ENCODE measurements at regions not wholly inside any gene's neighbourhood (a gene's known extent, or its start where the extent isn't known, plus 50 kb on each side); places are given as distances from the start of the nearest gene placed in this dataset.
"Not testable (repeated sequence)": the region's sequence is repeated elsewhere in the genome, so short reads cannot be mapped to it uniquely, and the experiment has no call there.

GRCh38 chr7:96792115-96792514 lies 82.5 kb upstream of the SEM1 start:
- H2BK120ac ChIP-seq (ENCODE audit: low read depth, low read length) = no peak overlapping the region
- no peak overlapping the region for H2BK5ac ChIP-seq (ENCODE audit: low read length)
- H3K27me3 ChIP-seq (ENCODE audit: insufficient read depth, low read length, poor library complexity) = no peaks in the 10 kb centered on the region
- WGBS (ENCODE audit: extremely low coverage, insufficient coverage, low lambda C conversion rate) = no CpG with 5 or more reads among the region's 2 CpGs
- no peak overlapping the region for H3K23ac ChIP-seq (ENCODE audit: low read length)
- H2BK15ac ChIP-seq (replicated peaks; ENCODE audit: low read depth) = no peak overlapping the region
- H2AK5ac ChIP-seq (ENCODE audit: low read length) = no peak overlapping the region
- no peak for DNase-seq
- H4K8ac ChIP-seq (ENCODE audit: low read depth, low read length) = no peak overlapping the region
- H3K9ac ChIP-seq (ENCODE audit: low read length) = no peak overlapping the region
- H3K79me1 ChIP-seq (ENCODE audit: low read length) = no peaks in the 10 kb centered on the region
- H3K79me2 ChIP-seq (ENCODE audit: control insufficient read depth, insufficient read depth, low read length) = no peaks in the 10 kb centered on the region
- no peak overlapping the region for H3K4ac ChIP-seq (ENCODE audit: low read depth, low read length)
- no peak overlapping the region for H4K5ac ChIP-seq (ENCODE audit: low read length)
- no peaks in the 10 kb centered on the region for H3K4me1 ChIP-seq (ENCODE audit: control insufficient read depth, low read depth, low read length)
- H3K36me3 ChIP-seq (ENCODE audit: control insufficient read depth, insufficient read depth, low read length) = no peaks in the 10 kb centered on the region
- no peak overlapping the region for H3K56ac ChIP-seq (ENCODE audit: low read length)
- no peak overlapping the region for H3K4me2 ChIP-seq (ENCODE audit: low read length)
- H3K4me3 ChIP-seq (ENCODE audit: low read length) = no peak overlapping the region
- H3K27ac ChIP-seq (ENCODE audit: low read depth, low read length) = no peak overlapping the region
- H3K18ac ChIP-seq (ENCODE audit: low read length) = no peak overlapping the region

DNA sequence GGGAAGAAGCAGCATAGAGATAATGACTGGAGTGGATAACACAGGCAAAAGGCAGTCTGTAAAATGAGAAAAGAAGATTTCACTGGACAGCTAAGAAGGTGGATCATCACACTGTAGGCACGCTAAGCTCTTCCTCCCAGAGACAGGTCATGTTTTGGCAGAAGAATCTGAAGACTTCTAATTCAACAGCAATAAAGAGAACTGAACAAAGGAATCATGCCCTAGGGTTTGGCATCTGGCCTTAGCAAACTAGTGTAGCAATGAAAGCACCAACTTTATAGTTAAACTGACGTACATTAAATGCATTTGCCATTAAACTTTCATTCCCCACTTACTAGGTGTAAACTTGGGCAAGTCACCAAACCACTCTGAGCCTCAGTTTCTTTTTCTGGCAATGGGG lies 84.4 kb upstream of the SEM1 start:
- Histone ChIP-seq H3K18ac (ENCODE audit: low read length) (no peak overlapping the region), H3K27me3 (ENCODE audit: insufficient read depth, low read length, poor library complexity) (no peaks in the 10 kb centered on the region), H3K9ac (ENCODE audit: low read length) (no peak overlapping the region), H2BK120ac (ENCODE audit: low read depth, low read length) (no peak overlapping the region), H2AK5ac (ENCODE audit: low read length) (no peak overlapping the region), H4K8ac (ENCODE audit: low read depth, low read length) (no peak overlapping the region), H3K27ac (ENCODE audit: low read depth, low read length) (no peak overlapping the region), H3K79me1 (ENCODE audit: low read length) (no peaks in the 10 kb centered on the region), H3K4me1 (ENCODE audit: control insufficient read depth, low read depth, low read length) (no peaks in the 10 kb centered on the region), H2BK15ac (replicated peaks; ENCODE audit: low read depth) (no peak overlapping the region), H3K56ac (ENCODE audit: low read length) (no peak overlapping the region), H3K23ac (ENCODE audit: low read length) (no peak overlapping the region), H4K5ac (ENCODE audit: low read length) (no peak overlapping the region), H2BK5ac (ENCODE audit: low read length) (no peak overlapping the region), H3K79me2 (ENCODE audit: control insufficient read depth, insufficient read depth, low read length) (no peaks in the 10 kb centered on the region), H3K4ac (ENCODE audit: low read depth, low read length) (no peak overlapping the region), H3K4me3 (ENCODE audit: low read length) (no peak overlapping the region), H3K36me3 (ENCODE audit: control insufficient read depth, insufficient read depth, low read length) (no peaks in the 10 kb centered on the region), H3K4me2 (ENCODE audit: low read length) (no peak overlapping the region)
- DNase-seq = no peak
- no CpG with 5 or more reads among the region's 2 CpGs for WGBS (ENCODE audit: extremely low coverage, insufficient coverage, low lambda C conversion rate)

DNA sequence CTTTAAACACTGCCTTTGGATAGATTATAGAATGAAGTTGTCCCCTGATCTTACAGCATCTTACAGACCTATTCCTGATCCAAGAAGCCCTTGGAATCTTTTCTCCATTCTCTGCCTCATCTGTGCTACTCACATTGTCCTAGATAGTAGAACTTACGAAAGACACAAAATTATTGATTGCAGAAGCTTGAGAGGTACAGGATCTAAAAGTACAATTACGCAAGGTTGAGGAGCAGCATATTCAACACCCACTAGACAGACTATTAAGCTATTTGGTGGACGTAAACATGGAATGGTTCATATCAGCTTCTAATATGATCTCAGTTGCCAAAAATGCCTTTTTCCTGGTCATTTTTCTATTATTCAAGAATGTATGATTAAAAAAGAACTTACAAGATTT lies 90.5 kb upstream of the SEM1 start:
- H3K23ac ChIP-seq (ENCODE audit: low read length) = no peak overlapping the region
- H2BK5ac ChIP-seq (ENCODE audit: low read length) = no peak overlapping the region
- H3K4me3 ChIP-seq (ENCODE audit: low read length) = no peak overlapping the region
- no peak overlapping the region for H3K18ac ChIP-seq (ENCODE audit: low read length)
- H3K4ac ChIP-seq (ENCODE audit: low read depth, low read length) = no peak overlapping the region
- no peak overlapping the region for H3K4me2 ChIP-seq (ENCODE audit: low read length)
- H3K27ac ChIP-seq (ENCODE audit: low read depth, low read length) = no peak overlapping the region
- WGBS (ENCODE audit: extremely low coverage, insufficient coverage, low lambda C conversion rate) = no CpG with 5 or more reads among the region's 3 CpGs
- H4K5ac ChIP-seq (ENCODE audit: low read length) = no peak overlapping the region
- no peak overlapping the region for H3K9ac ChIP-seq (ENCODE audit: low read length)
- no peak overlapping the region for H4K8ac ChIP-seq (ENCODE audit: low read depth, low read length)
- no peak overlapping the region for H3K56ac ChIP-seq (ENCODE audit: low read length)
- DNase-seq = no peak
- H3K4me1 ChIP-seq (ENCODE audit: control insufficient read depth, low read depth, low read length) = no peaks in the 10 kb centered on the region
- no peak overlapping the region for H2BK15ac ChIP-seq (replicated peaks; ENCODE audit: low read depth)
- H2BK120ac ChIP-seq (ENCODE audit: low read depth, low read length) = no peak overlapping the region
- no peaks in the 10 kb centered on the region for H3K27me3 ChIP-seq (ENCODE audit: insufficient read depth, low read length, poor library complexity)
- H3K79me1 ChIP-seq (ENCODE audit: low read length) = no peaks in the 10 kb centered on the region
- no peaks in the 10 kb centered on the region for H3K36me3 ChIP-seq (ENCODE audit: control insufficient read depth, insufficient read depth, low read length)
- no peaks in the 10 kb centered on the region for H3K79me2 ChIP-seq (ENCODE audit: control insufficient read depth, insufficient read depth, low read length)
- no peak overlapping the region for H2AK5ac ChIP-seq (ENCODE audit: low read length)

DNA sequence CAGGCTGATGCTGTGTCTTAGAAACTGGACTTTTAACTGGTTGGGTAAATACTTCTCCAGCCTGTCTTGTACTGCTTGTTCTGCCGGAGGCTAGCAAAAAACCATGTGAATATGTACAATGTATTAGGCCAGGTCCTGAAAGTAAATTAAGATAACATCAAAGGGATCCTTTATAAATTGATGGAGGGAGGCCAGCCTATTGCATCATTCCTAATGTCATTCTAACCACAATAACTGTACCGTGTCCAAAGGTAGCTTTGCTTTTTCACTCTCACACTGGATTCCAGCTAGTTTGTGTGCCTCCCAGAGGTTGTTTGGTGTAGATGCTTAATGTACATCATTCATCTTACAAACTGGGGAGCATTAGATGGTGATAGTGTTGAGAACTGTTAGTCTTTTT lies 91.2 kb upstream of the SEM1 start:
- no peak overlapping the region for H3K9ac ChIP-seq (ENCODE audit: low read length)
- no peak overlapping the region for H2BK120ac ChIP-seq (ENCODE audit: low read depth, low read length)
- H3K4ac ChIP-seq (ENCODE audit: low read depth, low read length) = no peak overlapping the region
- no peak for DNase-seq
- no peak overlapping the region for H4K8ac ChIP-seq (ENCODE audit: low read depth, low read length)
- H3K56ac ChIP-seq (ENCODE audit: low read length) = no peak overlapping the region
- H3K4me1 ChIP-seq (ENCODE audit: control insufficient read depth, low read depth, low read length) = no peaks in the 10 kb centered on the region
- H3K79me2 ChIP-seq (ENCODE audit: control insufficient read depth, insufficient read depth, low read length) = no peaks in the 10 kb centered on the region
- H2BK5ac ChIP-seq (ENCODE audit: low read length) = no peak overlapping the region
- no peaks in the 10 kb centered on the region for H3K79me1 ChIP-seq (ENCODE audit: low read length)
- no CpG with 5 or more reads among the region's 2 CpGs for WGBS (ENCODE audit: extremely low coverage, insufficient coverage, low lambda C conversion rate)
- H3K18ac ChIP-seq (ENCODE audit: low read length) = no peak overlapping the region
- H2BK15ac ChIP-seq (replicated peaks; ENCODE audit: low read depth) = no peak overlapping the region
- H3K4me2 ChIP-seq (ENCODE audit: low read length) = no peak overlapping the region
- no peaks in the 10 kb centered on the region for H3K36me3 ChIP-seq (ENCODE audit: control insufficient read depth, insufficient read depth, low read length)
- no peak overlapping the region for H2AK5ac ChIP-seq (ENCODE audit: low read length)
- H4K5ac ChIP-seq (ENCODE audit: low read length) = no peak overlapping the region
- no peak overlapping the region for H3K27ac ChIP-seq (ENCODE audit: low read depth, low read length)
- no peaks in the 10 kb centered on the region for H3K27me3 ChIP-seq (ENCODE audit: insufficient read depth, low read length, poor library complexity)
- no peak overlapping the region for H3K4me3 ChIP-seq (ENCODE audit: low read length)
- no peak overlapping the region for H3K23ac ChIP-seq (ENCODE audit: low read length)

GRCh38 chr7:96819111-96819700 lies 109.6 kb upstream of the SEM1 start:
- no peak overlapping the region for H3K4ac ChIP-seq (ENCODE audit: low read depth, low read length)

GRCh38 chr7:96821131-96821530 lies 111.5 kb upstream of the SEM1 start:
- WGBS (ENCODE audit: extremely low coverage, insufficient coverage, low lambda C conversion rate) = no CpG with 5 or more reads among the region's 1 CpG

More at GRCh38 chr7:96819111-96819700, 109.6 kb upstream of the SEM1 start:
- H3K9ac ChIP-seq (ENCODE audit: low read length) = no peak overlapping the region
- no peak overlapping the region for H2BK120ac ChIP-seq (ENCODE audit: low read depth, low read length)
- H3K23ac ChIP-seq (ENCODE audit: low read length) = no peak overlapping the region
- no peak for DNase-seq
- no peak overlapping the region for H2BK15ac ChIP-seq (replicated peaks; ENCODE audit: low read depth)
- H4K5ac ChIP-seq (ENCODE audit: low read length) = no peak overlapping the region
- H3K4me2 ChIP-seq (ENCODE audit: low read length) = no peak overlapping the region
- H2AK5ac ChIP-seq (ENCODE audit: low read length) = no peak overlapping the region
- H3K79me2 ChIP-seq (ENCODE audit: control insufficient read depth, insufficient read depth, low read length) = no peaks in the 10 kb centered on the region
- no peak overlapping the region for H3K27ac ChIP-seq (ENCODE audit: low read depth, low read length)
- no peak overlapping the region for H3K18ac ChIP-seq (ENCODE audit: low read length)
- H3K36me3 ChIP-seq (ENCODE audit: control insufficient read depth, insufficient read depth, low read length) = no peaks in the 10 kb centered on the region
- no peak overlapping the region for H2BK5ac ChIP-seq (ENCODE audit: low read length)
- H3K4me1 ChIP-seq (ENCODE audit: control insufficient read depth, low read depth, low read length) = no peaks in the 10 kb centered on the region
- no peak overlapping the region for H3K4me3 ChIP-seq (ENCODE audit: low read length)
- no peaks in the 10 kb centered on the region for H3K79me1 ChIP-seq (ENCODE audit: low read length)
- H3K56ac ChIP-seq (ENCODE audit: low read length) = no peak overlapping the region
- H3K27me3 ChIP-seq (ENCODE audit: insufficient read depth, low read length, poor library complexity) = no peaks in the 10 kb centered on the region
- no peak overlapping the region for H4K8ac ChIP-seq (ENCODE audit: low read depth, low read length)
- WGBS (ENCODE audit: extremely low coverage, insufficient coverage, low lambda C conversion rate) = no CpG with 5 or more reads among the region's 1 CpG

More at GRCh38 chr7:96821131-96821530, 111.5 kb upstream of the SEM1 start:
- not testable (repeated sequence) for H3K36me3 ChIP-seq (ENCODE audit: control insufficient read depth, insufficient read depth, low read length); H3K4me1 ChIP-seq (ENCODE audit: control insufficient read depth, low read depth, low read length); H2BK120ac ChIP-seq (ENCODE audit: low read depth, low read length); H3K79me2 ChIP-seq (ENCODE audit: control insufficient read depth, insufficient read depth, low read length); H3K56ac ChIP-seq (ENCODE audit: low read length); H4K5ac ChIP-seq (ENCODE audit: low read length); H2AK5ac ChIP-seq (ENCODE audit: low read length); H2BK15ac ChIP-seq (replicated peaks; ENCODE audit: low read depth); H4K8ac ChIP-seq (ENCODE audit: low read depth, low read length); H2BK5ac ChIP-seq (ENCODE audit: low read length); DNase-seq; H3K27me3 ChIP-seq (ENCODE audit: insufficient read depth, low read length, poor library complexity); H3K9ac ChIP-seq (ENCODE audit: low read length); H3K4ac ChIP-seq (ENCODE audit: low read depth, low read length); H3K27ac ChIP-seq (ENCODE audit: low read depth, low read length); H3K23ac ChIP-seq (ENCODE audit: low read length); H3K18ac ChIP-seq (ENCODE audit: low read length); H3K4me2 ChIP-seq (ENCODE audit: low read length); H3K79me1 ChIP-seq (ENCODE audit: low read length); H3K4me3 ChIP-seq (ENCODE audit: low read length)

Data from mesendoderm (in vitro differentiated cells).